ENCODE measurements at regions not wholly inside any gene's neighbourhood (a gene's known extent, or its start where the extent isn't known, plus 50 kb on each side); places are given as distances from the start of the nearest gene placed in this dataset.

GRCh38 chr6:97701801-97702200 is 418.8 kb upstream of the MMS22L start:
- intact Hi-C loops (cut with micrococcal nuclease) = loop anchor here (10.0 kb wide), 1 partner anchor 1143 kb away; no protein-coding TSS in a partner anchor
- H3K9me3 Mint-ChIP-seq = no peaks in the 10 kb centered on the region
- DNase-seq = no peak
- H3K4me3 Mint-ChIP-seq = no peak overlapping the region
- H3K27ac Mint-ChIP-seq = no peak overlapping the region
- no peaks in the 10 kb centered on the region for H3K27me3 Mint-ChIP-seq
- H3K36me3 Mint-ChIP-seq (ENCODE audit: low read depth) = no peaks in the 10 kb centered on the region
- H3K4me1 Mint-ChIP-seq = no peaks in the 10 kb centered on the region

GRCh38 chr6:97702248-97702647 is 419.2 kb upstream of the MMS22L start:
- no peak for DNase-seq
- Mint-ChIP-seq H3K27ac (no peak overlapping the region), H3K27me3 (no peaks in the 10 kb centered on the region), H3K4me3 (no peak overlapping the region), H3K9me3 (no peaks in the 10 kb centered on the region), H3K4me1 (no peaks in the 10 kb centered on the region), H3K36me3 (ENCODE audit: low read depth) (no peaks in the 10 kb centered on the region)
- intact Hi-C loops (cut with micrococcal nuclease) = loop anchor here (10.0 kb wide), 1 partner anchor 1143 kb away; no protein-coding TSS in a partner anchor

GRCh38 chr6:97703661-97704060 is 420.6 kb upstream of the MMS22L start:
- Mint-ChIP-seq H3K27me3 (no peaks in the 10 kb centered on the region), H3K27ac (no peak overlapping the region), H3K4me3 (no peak overlapping the region), H3K36me3 (ENCODE audit: low read depth) (no peaks in the 10 kb centered on the region), H3K9me3 (no peaks in the 10 kb centered on the region), H3K4me1 (no peaks in the 10 kb centered on the region)
- no peak for DNase-seq
- intact Hi-C loops (cut with micrococcal nuclease) = loop anchor here (10.0 kb wide), 1 partner anchor 1141 kb away; no protein-coding TSS in a partner anchor

GRCh38 chr6:97705568-97705967 is 422.6 kb upstream of the MMS22L start:
- no peaks in the 10 kb centered on the region for H3K4me1 Mint-ChIP-seq
- no peak overlapping the region for H3K4me3 Mint-ChIP-seq
- H3K27ac Mint-ChIP-seq = no peak overlapping the region
- no peaks in the 10 kb centered on the region for H3K9me3 Mint-ChIP-seq
- H3K36me3 Mint-ChIP-seq (ENCODE audit: low read depth) = no peaks in the 10 kb centered on the region
- intact Hi-C loops (cut with micrococcal nuclease) = loop anchor here (10.0 kb wide), 1 partner anchor 1139 kb away; no protein-coding TSS in a partner anchor
- H3K27me3 Mint-ChIP-seq = no peaks in the 10 kb centered on the region
- no peak for DNase-seq

- H3K27ac Mint-ChIP-seq = no peak overlapping the region
- H3K4me3 Mint-ChIP-seq = no peak overlapping the region
- no peaks in the 10 kb centered on the region for H3K4me1 Mint-ChIP-seq
- intact Hi-C loops (cut with micrococcal nuclease) = no loop called here
- no peaks in the 10 kb centered on the region for H3K9me3 Mint-ChIP-seq
- no peaks in the 10 kb centered on the region for H3K36me3 Mint-ChIP-seq (ENCODE audit: low read depth)
- no peak for DNase-seq
- H3K27me3 Mint-ChIP-seq = no peaks in the 10 kb centered on the region
Observed at GRCh38 chr6:97712751-97713150, 429.7 kb upstream of the MMS22L start.

GRCh38 chr6:97714772-97715171 is 431.8 kb upstream of the MMS22L start:
- no peak overlapping the region for H3K27ac Mint-ChIP-seq
- H3K36me3 Mint-ChIP-seq (ENCODE audit: low read depth) = no peaks in the 10 kb centered on the region
- H3K4me1 Mint-ChIP-seq = no peaks in the 10 kb centered on the region
- no peak overlapping the region for H3K4me3 Mint-ChIP-seq
- intact Hi-C loops (cut with micrococcal nuclease) = no loop called here
- H3K9me3 Mint-ChIP-seq = no peaks in the 10 kb centered on the region
- H3K27me3 Mint-ChIP-seq = no peaks in the 10 kb centered on the region
- DNase-seq = no peak

- H3K27me3 Mint-ChIP-seq = no peaks in the 10 kb centered on the region
- H3K4me1 Mint-ChIP-seq = no peaks in the 10 kb centered on the region
- intact Hi-C loops (cut with micrococcal nuclease) = no loop called here
- no peaks in the 10 kb centered on the region for H3K36me3 Mint-ChIP-seq (ENCODE audit: low read depth)
- H3K9me3 Mint-ChIP-seq = no peaks in the 10 kb centered on the region
- H3K4me3 Mint-ChIP-seq = no peak overlapping the region
- no peak overlapping the region for H3K27ac Mint-ChIP-seq
- no peak for DNase-seq
Observed at GRCh38 chr6:97717086-97717485, 434.1 kb upstream of the MMS22L start.

- Mint-ChIP-seq H3K27ac (no peak overlapping the region), H3K27me3 (no peaks in the 10 kb centered on the region), H3K36me3 (ENCODE audit: low read depth) (no peaks in the 10 kb centered on the region), H3K9me3 (no peaks in the 10 kb centered on the region), H3K4me3 (no peak overlapping the region), H3K4me1 (no peaks in the 10 kb centered on the region)
- no peak for DNase-seq
- intact Hi-C loops (cut with micrococcal nuclease) = no loop called here
Observed at GRCh38 chr6:97726378-97726777, 443.4 kb upstream of the MMS22L start.

GRCh38 chr6:97732045-97732444 is 449.0 kb upstream of the MMS22L start:
- intact Hi-C loops (cut with micrococcal nuclease) = no loop called here

GRCh38 chr6:97757575-97757974 is 474.6 kb upstream of the MMS22L start:
- no peaks in the 10 kb centered on the region for H3K36me3 Mint-ChIP-seq (ENCODE audit: low read depth)
- no peak overlapping the region for H3K27ac Mint-ChIP-seq
- no peaks in the 10 kb centered on the region for H3K27me3 Mint-ChIP-seq
- no peak overlapping the region for H3K4me3 Mint-ChIP-seq
- H3K9me3 Mint-ChIP-seq = no peaks in the 10 kb centered on the region
- no peak for DNase-seq
- H3K4me1 Mint-ChIP-seq = no peaks in the 10 kb centered on the region
- intact Hi-C loops (cut with micrococcal nuclease) = no loop called here

More at GRCh38 chr6:97732045-97732444, 449.0 kb upstream of the MMS22L start:
- Mint-ChIP-seq H3K36me3 (ENCODE audit: low read depth) (no peaks in the 10 kb centered on the region), H3K9me3 (no peaks in the 10 kb centered on the region), H3K4me3 (no peak overlapping the region), H3K27me3 (no peaks in the 10 kb centered on the region), H3K4me1 (no peaks in the 10 kb centered on the region), H3K27ac (no peak overlapping the region)
- no peak for DNase-seq

- H3K9me3 Mint-ChIP-seq = no peaks in the 10 kb centered on the region
- no peak overlapping the region for H3K27ac Mint-ChIP-seq
- H3K4me1 Mint-ChIP-seq = no peaks in the 10 kb centered on the region
- intact Hi-C loops (cut with micrococcal nuclease) = no loop called here
- no peaks in the 10 kb centered on the region for H3K27me3 Mint-ChIP-seq
- DNase-seq = no peak
- H3K36me3 Mint-ChIP-seq (ENCODE audit: low read depth) = no peaks in the 10 kb centered on the region
- no peak overlapping the region for H3K4me3 Mint-ChIP-seq
Observed at GRCh38 chr6:97765461-97765860, 482.4 kb upstream of the MMS22L start.

GRCh38 chr6:97771372-97771771 is 488.4 kb upstream of the MMS22L start:
- no peaks in the 10 kb centered on the region for H3K9me3 Mint-ChIP-seq
- H3K4me3 Mint-ChIP-seq = no peak overlapping the region
- H3K36me3 Mint-ChIP-seq (ENCODE audit: low read depth) = no peaks in the 10 kb centered on the region
- intact Hi-C loops (cut with micrococcal nuclease) = no loop called here
- no peak for DNase-seq
- H3K27ac Mint-ChIP-seq = no peak overlapping the region
- no peaks in the 10 kb centered on the region for H3K27me3 Mint-ChIP-seq
- no peaks in the 10 kb centered on the region for H3K4me1 Mint-ChIP-seq

GRCh38 chr6:97775012-97775411 is 492.0 kb upstream of the MMS22L start:
- Mint-ChIP-seq H3K27me3 (no peaks in the 10 kb centered on the region), H3K4me3 (no peak overlapping the region), H3K27ac (no peak overlapping the region), H3K36me3 (ENCODE audit: low read depth) (no peaks in the 10 kb centered on the region), H3K9me3 (no peaks in the 10 kb centered on the region), H3K4me1 (no peaks in the 10 kb centered on the region)
- DNase-seq = no peak
- intact Hi-C loops (cut with micrococcal nuclease) = no loop called here

- no peaks in the 10 kb centered on the region for H3K4me1 Mint-ChIP-seq
- no peaks in the 10 kb centered on the region for H3K36me3 Mint-ChIP-seq (ENCODE audit: low read depth)
- intact Hi-C loops (cut with micrococcal nuclease) = no loop called here
- H3K9me3 Mint-ChIP-seq = no peaks in the 10 kb centered on the region
- H3K27ac Mint-ChIP-seq = no peak overlapping the region
- no peak for DNase-seq
- H3K4me3 Mint-ChIP-seq = no peak overlapping the region
- H3K27me3 Mint-ChIP-seq = no peaks in the 10 kb centered on the region
Observed at GRCh38 chr6:97778290-97779038, 495.4 kb upstream of the MMS22L start.
